PFSK-1 (cell line): ENCODE measurements at regions not wholly inside any gene's neighbourhood (a gene's known extent, or its start where the extent isn't known, plus 50 kb on each side); places are given as distances from the start of the nearest gene placed in this dataset.

Experiments used
- FOXP2 ChIP-seq: optimal IDR thresholded peaks from 2 replicates; pipeline ENCODE3; 2011; ENCODE audit warnings: borderline replicate concordance, control low read depth, inconsistent platforms; ENCODE audit not compliant: insufficient read depth; ENCODE audit errors: extremely low read length, extremely low read depth
- POLR2AphosphoS5 ChIP-seq: IDR thresholded peaks from 2 replicates; pipeline ENCODE4 v1.6.1; 2012; ENCODE audit warnings: low read depth, mild to moderate bottlenecking, control low read depth, low read length, moderate library complexity
- SIN3A ChIP-seq: IDR thresholded peaks from 2 replicates; pipeline ENCODE4 v1.6.1; 2012; ENCODE audit warnings: mild to moderate bottlenecking, low read length, moderate library complexity, borderline replicate concordance; ENCODE audit not compliant: insufficient read depth
- TAF1 ChIP-seq: IDR thresholded peaks from 2 replicates; pipeline ENCODE4 v1.6.1; 2012; ENCODE audit warnings: low read length, control low read depth, borderline replicate concordance; ENCODE audit not compliant: insufficient read depth
- TF ChIP-seq, protein P1 (sequence below), 2 experiments: IDR thresholded peaks; 2 replicates each; pipeline versions ENCODE4 v1.6.1 to v1.8.0; 2011 to 2012; ENCODE audit warnings: low read depth in 2 of 2, low read length in 2 of 2, control low read depth in 1 of 2, inconsistent platforms in 1 of 2, mild to moderate bottlenecking in 1 of 2, moderate library complexity in 1 of 2; ENCODE audit not compliant: insufficient read depth in 1 of 2

DNA sequence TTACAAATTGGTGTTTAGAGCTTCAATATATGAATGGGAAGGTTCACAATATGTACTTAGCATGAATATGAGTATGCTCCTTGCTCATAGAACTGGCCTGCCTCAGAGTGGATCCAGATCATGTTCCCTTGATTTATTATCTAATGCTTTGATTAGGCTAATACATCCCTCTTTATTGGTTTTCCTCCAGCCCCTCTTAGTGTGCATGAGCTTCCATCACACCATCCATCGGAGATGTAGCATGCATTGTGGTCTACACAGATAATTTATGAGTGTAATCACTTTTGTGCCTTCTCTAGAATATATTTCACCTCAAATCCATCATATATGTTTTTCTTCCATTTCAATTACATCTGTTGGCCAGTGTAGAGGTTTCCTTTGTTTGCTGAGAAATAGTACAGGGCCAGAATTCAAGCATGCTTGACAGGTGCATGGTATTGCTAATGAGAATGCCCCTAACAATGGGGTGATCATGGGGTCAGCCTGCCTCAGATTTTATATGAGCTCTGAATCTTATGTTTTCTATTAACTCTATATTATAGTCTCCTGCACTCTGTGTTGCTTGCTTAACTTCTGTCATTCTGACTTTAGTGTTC, 786.4 kb upstream of the ARPP21 start:
- TF ChIP-seq, protein P1, sequence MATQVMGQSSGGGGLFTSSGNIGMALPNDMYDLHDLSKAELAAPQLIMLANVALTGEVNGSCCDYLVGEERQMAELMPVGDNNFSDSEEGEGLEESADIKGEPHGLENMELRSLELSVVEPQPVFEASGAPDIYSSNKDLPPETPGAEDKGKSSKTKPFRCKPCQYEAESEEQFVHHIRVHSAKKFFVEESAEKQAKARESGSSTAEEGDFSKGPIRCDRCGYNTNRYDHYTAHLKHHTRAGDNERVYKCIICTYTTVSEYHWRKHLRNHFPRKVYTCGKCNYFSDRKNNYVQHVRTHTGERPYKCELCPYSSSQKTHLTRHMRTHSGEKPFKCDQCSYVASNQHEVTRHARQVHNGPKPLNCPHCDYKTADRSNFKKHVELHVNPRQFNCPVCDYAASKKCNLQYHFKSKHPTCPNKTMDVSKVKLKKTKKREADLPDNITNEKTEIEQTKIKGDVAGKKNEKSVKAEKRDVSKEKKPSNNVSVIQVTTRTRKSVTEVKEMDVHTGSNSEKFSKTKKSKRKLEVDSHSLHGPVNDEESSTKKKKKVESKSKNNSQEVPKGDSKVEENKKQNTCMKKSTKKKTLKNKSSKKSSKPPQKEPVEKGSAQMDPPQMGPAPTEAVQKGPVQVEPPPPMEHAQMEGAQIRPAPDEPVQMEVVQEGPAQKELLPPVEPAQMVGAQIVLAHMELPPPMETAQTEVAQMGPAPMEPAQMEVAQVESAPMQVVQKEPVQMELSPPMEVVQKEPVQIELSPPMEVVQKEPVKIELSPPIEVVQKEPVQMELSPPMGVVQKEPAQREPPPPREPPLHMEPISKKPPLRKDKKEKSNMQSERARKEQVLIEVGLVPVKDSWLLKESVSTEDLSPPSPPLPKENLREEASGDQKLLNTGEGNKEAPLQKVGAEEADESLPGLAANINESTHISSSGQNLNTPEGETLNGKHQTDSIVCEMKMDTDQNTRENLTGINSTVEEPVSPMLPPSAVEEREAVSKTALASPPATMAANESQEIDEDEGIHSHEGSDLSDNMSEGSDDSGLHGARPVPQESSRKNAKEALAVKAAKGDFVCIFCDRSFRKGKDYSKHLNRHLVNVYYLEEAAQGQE (IDR thresholded peaks at IDR 0.05; ENCODE audit: insufficient read depth in 1 of 2, low read depth in 2 of 2, low read length in 2 of 2), result no peak
- no peak for TF ChIP-seq TAF1
- no peak for TF ChIP-seq SIN3A
- TF ChIP-seq POLR2AphosphoS5, result no peak
- TF ChIP-seq FOXP2, result no peak

GRCh38 chr3:34856081-34856947, 783.0 kb upstream of the ARPP21 start:
- TF ChIP-seq, protein P1 (IDR thresholded peaks at IDR 0.05; ENCODE audit: insufficient read depth in 1 of 2, low read depth in 2 of 2, low read length in 2 of 2), result no peak
- no peak for TF ChIP-seq POLR2AphosphoS5
- no peak for TF ChIP-seq SIN3A
- no peak for TF ChIP-seq FOXP2
- TF ChIP-seq TAF1, result no peak

- TF ChIP-seq TAF1 (no peak), SIN3A (no peak), POLR2AphosphoS5 (no peak), FOXP2 (no peak)
- TF ChIP-seq, protein P1 (IDR thresholded peaks at IDR 0.05; ENCODE audit: insufficient read depth in 1 of 2, low read depth in 2 of 2, low read length in 2 of 2), result no peak
Measured at GRCh38 chr3:34858067-34858660, 781.2 kb upstream of the ARPP21 start.

DNA sequence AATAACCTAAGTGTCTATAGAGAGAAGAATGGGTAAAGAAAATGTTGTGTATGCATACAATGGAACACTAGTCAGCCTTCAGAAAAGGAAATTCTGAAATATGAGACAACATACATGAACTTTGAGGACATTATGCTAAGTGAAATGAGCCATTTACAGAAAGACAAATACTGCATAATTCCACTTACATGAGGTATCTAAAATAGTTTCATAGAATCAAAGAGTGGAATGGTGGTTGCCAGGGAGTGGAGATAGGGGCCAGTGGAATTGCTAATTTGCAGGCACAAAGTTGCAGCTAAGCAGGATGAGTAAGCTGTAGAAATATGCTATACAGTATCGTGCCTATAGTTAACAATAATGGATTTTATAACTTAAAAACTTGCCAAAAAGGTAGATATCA, 779.6 kb upstream of the ARPP21 start:
- TF ChIP-seq POLR2AphosphoS5 (no peak), TAF1 (no peak)

GRCh38 chr3:34862456-34862855, 776.9 kb upstream of the ARPP21 start:
- TF ChIP-seq FOXP2 (no peak), POLR2AphosphoS5 (no peak), TAF1 (no peak), SIN3A (no peak)
- TF ChIP-seq, protein P1 (IDR thresholded peaks at IDR 0.05; ENCODE audit: insufficient read depth in 1 of 2, low read depth in 2 of 2, low read length in 2 of 2), result no peak
